HEK293 (cell line): ENCODE measurements at regions not wholly inside any gene's neighbourhood (a gene's known extent, or its start where the extent isn't known, plus 50 kb on each side); places are given as distances from the start of the nearest gene placed in this dataset.

Experiments used
- GLIS2 ChIP-seq: fragments of 450-650 bp; formaldehyde crosslinking; IDR thresholded peaks from 2 replicates; pipeline ENCODE4 v1.5.1; 2016; ENCODE audit warnings: missing biosample characterization, missing genetic modification characterization
- MEIS1 ChIP-seq: sonication (generic); formaldehyde crosslinking; IDR thresholded peaks from 2 replicates; pipeline ENCODE4 v1.8.1; 2022; ENCODE audit warnings: missing genetic modification reagents, mild to moderate bottlenecking, borderline replicate concordance
- MYNN ChIP-seq: fragments of 450-650 bp; formaldehyde crosslinking; IDR thresholded peaks from 2 replicates; pipeline ENCODE4 v1.5.1; 2016; ENCODE audit warnings: missing biosample characterization, missing genetic modification characterization, borderline replicate concordance
- ZNF404 ChIP-seq: fragments of 450-650 bp; formaldehyde crosslinking; IDR thresholded peaks from 2 replicates; pipeline ENCODE4 v1.5.1; 2017; ENCODE audit warnings: missing biosample characterization, missing genetic modification characterization
- ZNF423 ChIP-seq: fragments of 450-650 bp; formaldehyde crosslinking; IDR thresholded peaks from 2 replicates; pipeline ENCODE4 v1.5.1; 2016; ENCODE audit warnings: missing biosample characterization, missing genetic modification characterization
- ZNF521 ChIP-seq: fragments of 450-650 bp; formaldehyde crosslinking; IDR thresholded peaks from 2 replicates; pipeline ENCODE4 v1.5.1; 2017; ENCODE audit warnings: missing biosample characterization, mild to moderate bottlenecking, missing genetic modification characterization
- ZNF629 ChIP-seq: fragments of 450-650 bp; formaldehyde crosslinking; IDR thresholded peaks from 2 replicates; pipeline ENCODE4 v1.5.1; 2017; ENCODE audit warnings: missing biosample characterization, missing genetic modification characterization
- ZNF792 ChIP-seq: fragments of 450-650 bp; formaldehyde crosslinking; IDR thresholded peaks from 2 replicates; pipeline ENCODE4 v1.5.1; 2016; ENCODE audit warnings: missing biosample characterization, missing genetic modification characterization
- TF ChIP-seq, protein P1 (sequence below): fragments of 450-650 bp; formaldehyde crosslinking; IDR thresholded peaks from 2 replicates; pipeline ENCODE4 v1.5.1; 2016; ENCODE audit warnings: missing biosample characterization, missing genetic modification characterization
- TF ChIP-seq, protein P2 (sequence below): fragments of 450-650 bp; formaldehyde crosslinking; IDR thresholded peaks from 2 replicates; pipeline ENCODE4 v1.5.1; 2016; ENCODE audit warnings: missing biosample characterization, missing genetic modification characterization, low read depth
- TF ChIP-seq, protein P3 (sequence below): fragments of 450-650 bp; formaldehyde crosslinking; IDR thresholded peaks from 2 replicates; pipeline ENCODE4 v1.5.1; 2016; ENCODE audit warnings: missing biosample characterization, missing genetic modification characterization
- TF ChIP-seq, protein P4 (sequence below): fragments of 450-650 bp; formaldehyde crosslinking; IDR thresholded peaks from 2 replicates; pipeline ENCODE4 v1.5.1; 2016; ENCODE audit warnings: missing biosample characterization, missing genetic modification characterization, borderline replicate concordance
- TF ChIP-seq, protein P5 (sequence below): fragments of 450-650 bp; formaldehyde crosslinking; IDR thresholded peaks from 2 replicates; pipeline ENCODE4 v1.5.1; 2017; ENCODE audit warnings: missing biosample characterization, missing genetic modification characterization
- TF ChIP-seq, protein P6 (sequence below): fragments of 450-650 bp; formaldehyde crosslinking; IDR thresholded peaks from 2 replicates; pipeline ENCODE4 v1.5.1; 2016; ENCODE audit warnings: missing biosample characterization, missing genetic modification characterization, borderline replicate concordance

DNA sequence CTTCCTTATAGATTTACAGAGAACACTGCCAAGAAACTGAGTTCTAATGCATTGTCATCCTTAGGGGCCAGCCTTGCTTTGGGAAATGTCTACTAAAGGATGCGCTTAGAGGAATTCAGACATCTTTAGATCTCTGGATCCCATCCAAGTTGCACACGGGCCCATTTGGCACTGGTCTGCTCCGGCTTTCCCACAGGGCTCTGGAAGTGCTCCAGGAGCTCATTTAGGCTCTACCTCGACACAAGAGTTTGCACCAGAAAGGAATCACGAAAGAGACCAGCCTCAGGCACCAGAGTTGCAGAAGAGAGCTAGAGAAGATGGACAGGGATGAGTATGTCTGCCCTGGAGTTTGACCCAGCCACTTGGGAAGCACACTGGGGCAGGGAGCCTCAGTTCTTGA, 150.1 kb upstream of the TMEM72 start:
- no peak for TF ChIP-seq ZNF404 (tag by site-specific recombination)
- no peak for TF ChIP-seq GLIS2 (tag by site-specific recombination)
- TF ChIP-seq ZNF629: no peak
- no peak for TF ChIP-seq ZNF423
- TF ChIP-seq, protein P1, sequence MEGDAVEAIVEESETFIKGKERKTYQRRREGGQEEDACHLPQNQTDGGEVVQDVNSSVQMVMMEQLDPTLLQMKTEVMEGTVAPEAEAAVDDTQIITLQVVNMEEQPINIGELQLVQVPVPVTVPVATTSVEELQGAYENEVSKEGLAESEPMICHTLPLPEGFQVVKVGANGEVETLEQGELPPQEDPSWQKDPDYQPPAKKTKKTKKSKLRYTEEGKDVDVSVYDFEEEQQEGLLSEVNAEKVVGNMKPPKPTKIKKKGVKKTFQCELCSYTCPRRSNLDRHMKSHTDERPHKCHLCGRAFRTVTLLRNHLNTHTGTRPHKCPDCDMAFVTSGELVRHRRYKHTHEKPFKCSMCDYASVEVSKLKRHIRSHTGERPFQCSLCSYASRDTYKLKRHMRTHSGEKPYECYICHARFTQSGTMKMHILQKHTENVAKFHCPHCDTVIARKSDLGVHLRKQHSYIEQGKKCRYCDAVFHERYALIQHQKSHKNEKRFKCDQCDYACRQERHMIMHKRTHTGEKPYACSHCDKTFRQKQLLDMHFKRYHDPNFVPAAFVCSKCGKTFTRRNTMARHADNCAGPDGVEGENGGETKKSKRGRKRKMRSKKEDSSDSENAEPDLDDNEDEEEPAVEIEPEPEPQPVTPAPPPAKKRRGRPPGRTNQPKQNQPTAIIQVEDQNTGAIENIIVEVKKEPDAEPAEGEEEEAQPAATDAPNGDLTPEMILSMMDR: no peak
- TF ChIP-seq ZNF521: no peak
- TF ChIP-seq, protein P2, sequence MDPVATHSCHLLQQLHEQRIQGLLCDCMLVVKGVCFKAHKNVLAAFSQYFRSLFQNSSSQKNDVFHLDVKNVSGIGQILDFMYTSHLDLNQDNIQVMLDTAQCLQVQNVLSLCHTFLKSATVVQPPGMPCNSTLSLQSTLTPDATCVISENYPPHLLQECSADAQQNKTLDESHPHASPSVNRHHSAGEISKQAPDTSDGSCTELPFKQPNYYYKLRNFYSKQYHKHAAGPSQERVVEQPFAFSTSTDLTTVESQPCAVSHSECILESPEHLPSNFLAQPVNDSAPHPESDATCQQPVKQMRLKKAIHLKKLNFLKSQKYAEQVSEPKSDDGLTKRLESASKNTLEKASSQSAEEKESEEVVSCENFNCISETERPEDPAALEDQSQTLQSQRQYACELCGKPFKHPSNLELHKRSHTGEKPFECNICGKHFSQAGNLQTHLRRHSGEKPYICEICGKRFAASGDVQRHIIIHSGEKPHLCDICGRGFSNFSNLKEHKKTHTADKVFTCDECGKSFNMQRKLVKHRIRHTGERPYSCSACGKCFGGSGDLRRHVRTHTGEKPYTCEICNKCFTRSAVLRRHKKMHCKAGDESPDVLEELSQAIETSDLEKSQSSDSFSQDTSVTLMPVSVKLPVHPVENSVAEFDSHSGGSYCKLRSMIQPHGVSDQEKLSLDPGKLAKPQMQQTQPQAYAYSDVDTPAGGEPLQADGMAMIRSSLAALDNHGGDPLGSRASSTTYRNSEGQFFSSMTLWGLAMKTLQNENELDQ (tag by site-specific recombination): no peak
- TF ChIP-seq, protein P3, sequence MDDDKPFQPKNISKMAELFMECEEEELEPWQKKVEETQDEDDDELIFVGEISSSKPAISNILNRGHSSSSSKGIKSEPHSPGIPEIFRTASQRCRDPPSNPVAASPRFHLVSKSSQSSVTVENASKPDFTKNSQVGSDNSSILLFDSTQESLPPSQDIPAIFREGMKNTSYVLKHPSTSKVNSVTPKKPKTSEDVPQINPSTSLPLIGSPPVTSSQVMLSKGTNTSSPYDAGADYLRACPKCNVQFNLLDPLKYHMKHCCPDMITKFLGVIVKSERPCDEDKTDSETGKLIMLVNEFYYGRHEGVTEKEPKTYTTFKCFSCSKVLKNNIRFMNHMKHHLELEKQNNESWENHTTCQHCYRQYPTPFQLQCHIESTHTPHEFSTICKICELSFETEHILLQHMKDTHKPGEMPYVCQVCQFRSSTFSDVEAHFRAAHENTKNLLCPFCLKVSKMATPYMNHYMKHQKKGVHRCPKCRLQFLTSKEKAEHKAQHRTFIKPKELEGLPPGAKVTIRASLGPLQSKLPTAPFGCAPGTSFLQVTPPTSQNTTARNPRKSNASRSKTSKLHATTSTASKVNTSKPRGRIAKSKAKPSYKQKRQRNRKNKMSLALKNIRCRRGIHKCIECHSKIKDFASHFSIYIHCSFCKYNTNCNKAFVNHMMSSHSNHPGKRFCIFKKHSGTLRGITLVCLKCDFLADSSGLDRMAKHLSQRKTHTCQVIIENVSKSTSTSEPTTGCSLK (tag by site-specific recombination): no peak
- no peak for TF ChIP-seq MYNN
- TF ChIP-seq, protein P4, sequence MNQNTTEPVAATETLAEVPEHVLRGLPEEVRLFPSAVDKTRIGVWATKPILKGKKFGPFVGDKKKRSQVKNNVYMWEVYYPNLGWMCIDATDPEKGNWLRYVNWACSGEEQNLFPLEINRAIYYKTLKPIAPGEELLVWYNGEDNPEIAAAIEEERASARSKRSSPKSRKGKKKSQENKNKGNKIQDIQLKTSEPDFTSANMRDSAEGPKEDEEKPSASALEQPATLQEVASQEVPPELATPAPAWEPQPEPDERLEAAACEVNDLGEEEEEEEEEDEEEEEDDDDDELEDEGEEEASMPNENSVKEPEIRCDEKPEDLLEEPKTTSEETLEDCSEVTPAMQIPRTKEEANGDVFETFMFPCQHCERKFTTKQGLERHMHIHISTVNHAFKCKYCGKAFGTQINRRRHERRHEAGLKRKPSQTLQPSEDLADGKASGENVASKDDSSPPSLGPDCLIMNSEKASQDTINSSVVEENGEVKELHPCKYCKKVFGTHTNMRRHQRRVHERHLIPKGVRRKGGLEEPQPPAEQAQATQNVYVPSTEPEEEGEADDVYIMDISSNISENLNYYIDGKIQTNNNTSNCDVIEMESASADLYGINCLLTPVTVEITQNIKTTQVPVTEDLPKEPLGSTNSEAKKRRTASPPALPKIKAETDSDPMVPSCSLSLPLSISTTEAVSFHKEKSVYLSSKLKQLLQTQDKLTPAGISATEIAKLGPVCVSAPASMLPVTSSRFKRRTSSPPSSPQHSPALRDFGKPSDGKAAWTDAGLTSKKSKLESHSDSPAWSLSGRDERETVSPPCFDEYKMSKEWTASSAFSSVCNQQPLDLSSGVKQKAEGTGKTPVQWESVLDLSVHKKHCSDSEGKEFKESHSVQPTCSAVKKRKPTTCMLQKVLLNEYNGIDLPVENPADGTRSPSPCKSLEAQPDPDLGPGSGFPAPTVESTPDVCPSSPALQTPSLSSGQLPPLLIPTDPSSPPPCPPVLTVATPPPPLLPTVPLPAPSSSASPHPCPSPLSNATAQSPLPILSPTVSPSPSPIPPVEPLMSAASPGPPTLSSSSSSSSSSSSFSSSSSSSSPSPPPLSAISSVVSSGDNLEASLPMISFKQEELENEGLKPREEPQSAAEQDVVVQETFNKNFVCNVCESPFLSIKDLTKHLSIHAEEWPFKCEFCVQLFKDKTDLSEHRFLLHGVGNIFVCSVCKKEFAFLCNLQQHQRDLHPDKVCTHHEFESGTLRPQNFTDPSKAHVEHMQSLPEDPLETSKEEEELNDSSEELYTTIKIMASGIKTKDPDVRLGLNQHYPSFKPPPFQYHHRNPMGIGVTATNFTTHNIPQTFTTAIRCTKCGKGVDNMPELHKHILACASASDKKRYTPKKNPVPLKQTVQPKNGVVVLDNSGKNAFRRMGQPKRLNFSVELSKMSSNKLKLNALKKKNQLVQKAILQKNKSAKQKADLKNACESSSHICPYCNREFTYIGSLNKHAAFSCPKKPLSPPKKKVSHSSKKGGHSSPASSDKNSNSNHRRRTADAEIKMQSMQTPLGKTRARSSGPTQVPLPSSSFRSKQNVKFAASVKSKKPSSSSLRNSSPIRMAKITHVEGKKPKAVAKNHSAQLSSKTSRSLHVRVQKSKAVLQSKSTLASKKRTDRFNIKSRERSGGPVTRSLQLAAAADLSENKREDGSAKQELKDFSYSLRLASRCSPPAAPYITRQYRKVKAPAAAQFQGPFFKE (tag by site-specific recombination): no peak
- TF ChIP-seq, protein P5, sequence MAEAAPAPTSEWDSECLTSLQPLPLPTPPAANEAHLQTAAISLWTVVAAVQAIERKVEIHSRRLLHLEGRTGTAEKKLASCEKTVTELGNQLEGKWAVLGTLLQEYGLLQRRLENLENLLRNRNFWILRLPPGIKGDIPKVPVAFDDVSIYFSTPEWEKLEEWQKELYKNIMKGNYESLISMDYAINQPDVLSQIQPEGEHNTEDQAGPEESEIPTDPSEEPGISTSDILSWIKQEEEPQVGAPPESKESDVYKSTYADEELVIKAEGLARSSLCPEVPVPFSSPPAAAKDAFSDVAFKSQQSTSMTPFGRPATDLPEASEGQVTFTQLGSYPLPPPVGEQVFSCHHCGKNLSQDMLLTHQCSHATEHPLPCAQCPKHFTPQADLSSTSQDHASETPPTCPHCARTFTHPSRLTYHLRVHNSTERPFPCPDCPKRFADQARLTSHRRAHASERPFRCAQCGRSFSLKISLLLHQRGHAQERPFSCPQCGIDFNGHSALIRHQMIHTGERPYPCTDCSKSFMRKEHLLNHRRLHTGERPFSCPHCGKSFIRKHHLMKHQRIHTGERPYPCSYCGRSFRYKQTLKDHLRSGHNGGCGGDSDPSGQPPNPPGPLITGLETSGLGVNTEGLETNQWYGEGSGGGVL (tag by site-specific recombination): no peak
- no peak for TF ChIP-seq MEIS1 (CRISPR knock-in tag)
- no peak for TF ChIP-seq ZNF792 (tag by site-specific recombination)
- TF ChIP-seq, protein P6, sequence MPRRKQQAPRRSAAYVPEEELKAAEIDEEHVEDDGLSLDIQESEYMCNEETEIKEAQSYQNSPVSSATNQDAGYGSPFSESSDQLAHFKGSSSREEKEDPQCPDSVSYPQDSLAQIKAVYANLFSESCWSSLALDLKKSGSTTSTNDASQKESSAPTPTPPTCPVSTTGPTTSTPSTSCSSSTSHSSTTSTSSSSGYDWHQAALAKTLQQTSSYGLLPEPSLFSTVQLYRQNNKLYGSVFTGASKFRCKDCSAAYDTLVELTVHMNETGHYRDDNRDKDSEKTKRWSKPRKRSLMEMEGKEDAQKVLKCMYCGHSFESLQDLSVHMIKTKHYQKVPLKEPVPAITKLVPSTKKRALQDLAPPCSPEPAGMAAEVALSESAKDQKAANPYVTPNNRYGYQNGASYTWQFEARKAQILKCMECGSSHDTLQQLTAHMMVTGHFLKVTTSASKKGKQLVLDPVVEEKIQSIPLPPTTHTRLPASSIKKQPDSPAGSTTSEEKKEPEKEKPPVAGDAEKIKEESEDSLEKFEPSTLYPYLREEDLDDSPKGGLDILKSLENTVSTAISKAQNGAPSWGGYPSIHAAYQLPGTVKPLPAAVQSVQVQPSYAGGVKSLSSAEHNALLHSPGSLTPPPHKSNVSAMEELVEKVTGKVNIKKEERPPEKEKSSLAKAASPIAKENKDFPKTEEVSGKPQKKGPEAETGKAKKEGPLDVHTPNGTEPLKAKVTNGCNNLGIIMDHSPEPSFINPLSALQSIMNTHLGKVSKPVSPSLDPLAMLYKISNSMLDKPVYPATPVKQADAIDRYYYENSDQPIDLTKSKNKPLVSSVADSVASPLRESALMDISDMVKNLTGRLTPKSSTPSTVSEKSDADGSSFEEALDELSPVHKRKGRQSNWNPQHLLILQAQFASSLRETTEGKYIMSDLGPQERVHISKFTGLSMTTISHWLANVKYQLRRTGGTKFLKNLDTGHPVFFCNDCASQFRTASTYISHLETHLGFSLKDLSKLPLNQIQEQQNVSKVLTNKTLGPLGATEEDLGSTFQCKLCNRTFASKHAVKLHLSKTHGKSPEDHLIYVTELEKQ: no peak
